ENCODE measurements at regions not wholly inside any gene's neighbourhood (a gene's known extent, or its start where the extent isn't known, plus 50 kb on each side); places are given as distances from the start of the nearest gene placed in this dataset.

DNA sequence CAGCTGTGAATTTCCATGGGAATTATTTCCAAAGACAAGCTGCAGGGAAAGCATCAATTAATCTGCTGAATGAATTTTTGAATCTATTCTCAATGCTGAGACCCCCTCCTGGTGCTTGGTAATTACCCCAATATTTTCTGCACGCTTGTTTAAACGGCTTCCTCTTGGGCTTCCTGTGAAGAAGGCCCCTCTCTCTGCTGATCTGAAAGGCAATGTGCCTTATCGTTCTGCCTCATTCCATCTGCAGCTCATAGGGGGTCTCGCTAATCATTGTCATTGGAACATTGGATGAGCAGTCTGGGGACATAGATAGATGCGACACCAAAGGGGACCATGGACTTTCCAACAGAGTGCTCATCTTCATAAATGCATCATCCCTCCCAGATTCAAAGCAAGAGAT, 851.6 kb downstream of the PDHA2 start:
- Histone ChIP-seq H3K79me2 (ENCODE audit: control insufficient read depth, insufficient read depth, low read length) (no peaks in the 10 kb centered on the region), H3K4me1 (ENCODE audit: control insufficient read depth, extremely low read depth, insufficient read depth, low read length) (no peaks in the 10 kb centered on the region), H3K36me3 (ENCODE audit: control insufficient read depth in 2 of 2, extremely low read depth in 1 of 2, insufficient read depth in 2 of 2, low read length in 2 of 2) (no peaks in the 10 kb centered on the region), H3K9me3 (replicated peaks; ENCODE audit: control insufficient read depth, insufficient read depth, low read length) (no peaks in the 10 kb centered on the region), H4K20me1 (replicated peaks; ENCODE audit: control insufficient read depth, extremely low read depth, insufficient read depth, low read length) (no peaks in the 10 kb centered on the region), H3K4me3 (replicated peaks in 1 of 3; ENCODE audit: insufficient read depth in 1 of 3, low read depth in 1 of 3, low read length in 3 of 3) (no peak overlapping the region), H3K4me2 (ENCODE audit: insufficient read depth, low read length) (no peak overlapping the region), H3K27me3 (ENCODE audit: control insufficient read depth in 2 of 2, insufficient read depth in 2 of 2, low read length in 2 of 2) (no peaks in the 10 kb centered on the region), H2AFZ (ENCODE audit: low read depth, low read length) (no peak overlapping the region), H3K9me1 (replicated peaks; ENCODE audit: control insufficient read depth, extremely low read depth, insufficient read depth, low read length) (no peaks in the 10 kb centered on the region), H3K9ac (replicated peaks; ENCODE audit: extremely low read depth, insufficient read depth, low read length) (no peak overlapping the region), H3K27ac (ENCODE audit: insufficient read depth, low read depth, low read length) (no peak overlapping the region)
- no peak for FAIRE-seq
- CTCF ChIA-PET: no interaction called here
- no peak for DNase-seq (ENCODE audit: low read depth, low spot score)
- no TSS peak for BruUV-seq (replicated peaks)
- intact Hi-C loops (cut with micrococcal nuclease) (no loop called here), dilution Hi-C loops (cut with MboI; ENCODE audit: extremely low pct_ligation_motif_present, low sequenced_read_pairs) (no loop called here)
- TF ChIP-seq POLR2A (IDR thresholded peaks at IDR 0.05; ENCODE audit: low read depth, low read length): no peak
- TF ChIP-seq FOS (IDR thresholded peaks at IDR 0.05; ENCODE audit: borderline replicate concordance, insufficient read depth, low read length): no peak
- TF ChIP-seq GATA2 (IDR thresholded peaks at IDR 0.05; ENCODE audit: insufficient read depth, insufficient read length, low read depth, low read length): no peak
- TF ChIP-seq MYC (IDR thresholded peaks at IDR 0.05; ENCODE audit: low read depth, low read length): no peak
- no peak for TF ChIP-seq JUN (IDR thresholded peaks at IDR 0.05; ENCODE audit: borderline replicate concordance, insufficient read depth, insufficient read length, low read depth)
- no peak for TF ChIP-seq EZH2 (IDR thresholded peaks at IDR 0.05; ENCODE audit: borderline replicate concordance, low read depth, low read length, severe bottlenecking)
- TF ChIP-seq, protein P1, sequence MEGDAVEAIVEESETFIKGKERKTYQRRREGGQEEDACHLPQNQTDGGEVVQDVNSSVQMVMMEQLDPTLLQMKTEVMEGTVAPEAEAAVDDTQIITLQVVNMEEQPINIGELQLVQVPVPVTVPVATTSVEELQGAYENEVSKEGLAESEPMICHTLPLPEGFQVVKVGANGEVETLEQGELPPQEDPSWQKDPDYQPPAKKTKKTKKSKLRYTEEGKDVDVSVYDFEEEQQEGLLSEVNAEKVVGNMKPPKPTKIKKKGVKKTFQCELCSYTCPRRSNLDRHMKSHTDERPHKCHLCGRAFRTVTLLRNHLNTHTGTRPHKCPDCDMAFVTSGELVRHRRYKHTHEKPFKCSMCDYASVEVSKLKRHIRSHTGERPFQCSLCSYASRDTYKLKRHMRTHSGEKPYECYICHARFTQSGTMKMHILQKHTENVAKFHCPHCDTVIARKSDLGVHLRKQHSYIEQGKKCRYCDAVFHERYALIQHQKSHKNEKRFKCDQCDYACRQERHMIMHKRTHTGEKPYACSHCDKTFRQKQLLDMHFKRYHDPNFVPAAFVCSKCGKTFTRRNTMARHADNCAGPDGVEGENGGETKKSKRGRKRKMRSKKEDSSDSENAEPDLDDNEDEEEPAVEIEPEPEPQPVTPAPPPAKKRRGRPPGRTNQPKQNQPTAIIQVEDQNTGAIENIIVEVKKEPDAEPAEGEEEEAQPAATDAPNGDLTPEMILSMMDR (IDR thresholded peaks at IDR 0.05; ENCODE audit: extremely low read depth in 1 of 2, insufficient read depth in 1 of 2, low read depth in 1 of 2, low read length in 2 of 2): no peak
- TF ChIP-seq, protein P2, sequence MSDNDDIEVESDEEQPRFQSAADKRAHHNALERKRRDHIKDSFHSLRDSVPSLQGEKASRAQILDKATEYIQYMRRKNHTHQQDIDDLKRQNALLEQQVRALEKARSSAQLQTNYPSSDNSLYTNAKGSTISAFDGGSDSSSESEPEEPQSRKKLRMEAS (IDR thresholded peaks at IDR 0.05; ENCODE audit: insufficient read depth, insufficient read length): no peak
- TF ChIP-seq POLR2AphosphoS5 (IDR thresholded peaks at IDR 0.05; ENCODE audit: insufficient read depth, low read depth, low read length): no peak
- POLR2A ChIA-PET: no interaction called here
